ENCODE measurements at regions not wholly inside any gene's neighbourhood (a gene's known extent, or its start where the extent isn't known, plus 50 kb on each side); places are given as distances from the start of the nearest gene placed in this dataset.
A peak's percentile ranks its signal among the peaks of the same experiment; 100 is the strongest.

DNA sequence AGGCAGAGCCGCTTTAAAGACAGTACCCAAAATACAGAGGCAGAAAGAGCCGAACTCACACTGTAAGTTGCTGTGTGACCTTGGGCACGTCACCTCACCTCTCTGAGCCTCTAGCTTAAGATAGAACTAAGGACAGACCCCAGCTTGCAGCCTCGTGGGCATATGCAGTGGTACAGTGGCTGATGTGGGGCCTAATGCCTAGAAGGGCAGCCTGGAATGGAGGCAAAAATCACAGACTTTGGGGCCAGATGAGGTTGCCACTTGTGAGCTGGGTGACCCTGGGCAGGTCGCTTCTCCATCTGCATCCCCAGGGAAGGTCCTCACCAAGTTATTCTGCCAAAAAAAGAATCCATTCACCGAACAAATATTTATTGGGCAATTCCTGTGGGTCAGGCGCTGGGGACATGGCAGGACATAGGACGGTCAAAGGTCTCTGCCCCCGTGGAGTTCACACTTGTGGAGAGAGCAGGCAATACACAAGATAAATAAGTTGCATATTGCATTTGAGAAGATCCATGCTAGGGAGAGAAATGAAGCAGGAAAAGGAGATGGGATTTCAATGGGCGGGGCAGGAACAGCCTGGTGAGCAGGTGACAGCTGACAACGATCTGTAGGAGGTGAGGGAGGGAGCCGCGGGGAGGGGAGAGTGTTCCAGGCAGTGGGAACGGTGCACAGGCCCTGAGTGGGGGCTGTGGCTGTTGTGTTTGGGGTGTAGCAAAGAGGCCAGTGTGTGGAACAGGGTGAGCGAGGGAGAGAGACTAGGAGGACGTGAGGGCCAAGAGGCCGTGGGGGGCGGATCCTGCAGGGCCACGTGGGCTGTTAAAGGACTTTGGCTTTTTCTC, 115.2 kb downstream of the CEBPB start:
- no peak for DNase-seq
- Mint-ChIP-seq H3K36me3 (no peaks in the 10 kb centered on the region), H3K27ac (peak overlapping the region in 1 of 10 donors; percentile 2), H3K27me3 (peaks cover 0 to 2% (median 0%) of the 10 kb centered on the region in 5 donors), H3K4me1 (peaks cover 0 to 6% (median under 1%) of the 10 kb centered on the region in 4 donors), H3K4me3 (no peak overlapping the region), H3K9me3 (no peaks in the 10 kb centered on the region)
- no peak for ATAC-seq
- POLR2A ChIA-PET: no interaction called here

GRCh38 chr20:50306478-50307423, 116.1 kb downstream of the CEBPB start:
- no peak for ATAC-seq
- POLR2A ChIA-PET: no interaction called here
- Mint-ChIP-seq H3K4me1 (peaks cover 0 to 6% (median under 1%) of the 10 kb centered on the region in 4 donors), H3K4me3 (no peak overlapping the region), H3K9me3 (no peaks in the 10 kb centered on the region), H3K36me3 (no peaks in the 10 kb centered on the region), H3K27me3 (peaks cover 0 to 2% (median 0%) of the 10 kb centered on the region in 5 donors), H3K27ac (peak overlapping the region in 1 of 10 donors; percentile 41)
- DNase-seq: no peak

- Mint-ChIP-seq H3K9me3 (no peaks in the 10 kb centered on the region), H3K4me1 (peaks cover 0 to 6% (median under 1%) of the 10 kb centered on the region in 4 donors), H3K4me3 (no peak overlapping the region), H3K27ac (peak overlapping the region in 1 of 10 donors; percentile 6), H3K27me3 (peaks cover 0 to 3% (median 2%) of the 10 kb centered on the region in 5 donors), H3K36me3 (no peaks in the 10 kb centered on the region)
- POLR2A ChIA-PET: no interaction called here
- ATAC-seq (no peak), DNase-seq (no peak)
These were observed 117.5 kb downstream of the CEBPB start for GRCh38 chr20:50308166-50308512.

DNA sequence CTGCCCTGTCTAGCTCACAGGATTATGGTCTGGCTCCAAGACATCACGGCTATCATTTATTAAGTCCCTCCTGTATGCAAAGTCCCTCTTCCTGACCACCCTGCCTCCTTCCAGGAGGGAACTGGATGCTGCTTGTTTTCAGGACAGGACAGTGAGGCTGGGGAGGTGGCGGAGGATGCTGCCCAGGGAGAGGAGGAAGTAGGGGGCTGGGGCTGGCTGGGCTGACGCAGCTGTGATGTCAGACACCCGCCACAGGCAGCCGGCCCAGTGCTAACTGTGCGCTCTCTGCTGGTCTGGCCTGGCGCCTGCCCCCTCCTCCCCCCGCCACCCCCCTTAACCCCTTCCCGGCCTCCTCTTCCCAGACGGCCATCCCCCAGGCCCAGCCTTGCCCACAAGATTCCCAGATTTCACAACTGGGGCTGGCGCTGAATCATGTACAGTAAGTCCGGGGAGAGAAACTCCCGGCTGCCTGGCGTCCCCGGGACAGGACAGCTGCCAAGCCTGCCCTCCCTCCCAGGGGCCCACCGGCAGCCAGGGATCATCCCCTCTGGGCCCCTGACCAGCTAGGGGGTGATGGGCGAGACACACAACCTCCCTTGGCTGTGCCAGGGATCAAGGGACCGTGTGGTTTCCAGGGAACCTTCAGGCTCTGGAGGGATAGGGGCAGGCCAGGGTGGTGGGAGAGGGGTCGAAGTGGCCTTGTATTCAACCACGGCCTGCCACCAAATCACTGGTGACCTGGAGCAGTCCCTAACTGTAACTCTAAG, 118.1 kb downstream of the CEBPB start:
- no peak for ATAC-seq
- POLR2A ChIA-PET: no interaction called here
- Mint-ChIP-seq H3K9me3 (no peaks in the 10 kb centered on the region), H3K27ac (peak overlapping the region in 1 of 10 donors; percentile 6), H3K4me3 (no peak overlapping the region), H3K36me3 (no peaks in the 10 kb centered on the region), H3K27me3 (peaks cover 0 to 8% (median 3%) of the 10 kb centered on the region in 5 donors), H3K4me1 (peaks cover 0 to 6% (median under 1%) of the 10 kb centered on the region in 4 donors)
- no peak for DNase-seq

DNA sequence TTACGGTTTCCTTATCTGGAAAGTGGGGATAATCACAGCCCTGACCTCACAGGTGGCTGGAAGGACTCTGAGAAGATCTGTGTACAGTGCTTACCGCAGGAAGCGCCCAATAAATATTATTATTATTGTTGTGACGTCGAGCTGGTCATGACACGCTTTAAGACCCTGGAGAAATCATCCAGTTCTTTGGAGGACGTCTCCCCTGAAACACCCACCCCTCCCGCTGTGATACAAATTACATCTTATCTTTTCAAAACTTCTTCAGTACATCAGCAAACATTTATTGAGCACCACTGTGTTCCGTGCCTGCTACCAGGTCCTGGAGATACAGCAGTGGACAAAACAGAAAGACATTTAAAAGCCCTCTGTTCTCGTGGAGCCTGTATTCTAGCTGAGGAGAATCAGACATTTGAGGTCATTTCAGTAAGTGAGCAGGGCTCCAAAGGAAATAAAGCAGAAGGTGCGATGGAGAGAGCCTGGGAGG, 118.7 kb downstream of the CEBPB start:
- Mint-ChIP-seq H3K27me3 (peaks cover 0 to 8% (median 3%) of the 10 kb centered on the region in 5 donors), H3K9me3 (no peaks in the 10 kb centered on the region), H3K36me3 (no peaks in the 10 kb centered on the region), H3K4me3 (no peak overlapping the region), H3K27ac (no peak overlapping the region), H3K4me1 (peaks cover 0 to 6% (median under 1%) of the 10 kb centered on the region in 4 donors)
- POLR2A ChIA-PET: no interaction called here
- ATAC-seq: no peak
- no peak for DNase-seq

- Mint-ChIP-seq H3K36me3 (no peaks in the 10 kb centered on the region), H3K27me3 (peaks cover 0 to 8% (median 3%) of the 10 kb centered on the region in 5 donors), H3K9me3 (peaks cover 0 to 2% (median 0%) of the 10 kb centered on the region in 9 donors), H3K4me1 (peaks cover 0 to 6% (median under 1%) of the 10 kb centered on the region in 4 donors), H3K27ac (peak overlapping the region in 1 of 10 donors; percentile 29), H3K4me3 (no peak overlapping the region)
- POLR2A ChIA-PET: no interaction called here
- DNase-seq (no peak), ATAC-seq (no peak)
These were observed 119.4 kb downstream of the CEBPB start for GRCh38 chr20:50309764-50310672.

GRCh38 chr20:50310673-50311051, 120.0 kb downstream of the CEBPB start:
- Mint-ChIP-seq H3K36me3 (no peaks in the 10 kb centered on the region), H3K9me3 (peaks cover 0 to 3% (median 0%) of the 10 kb centered on the region in 9 donors), H3K4me3 (no peak overlapping the region), H3K4me1 (peaks cover 0 to 6% (median 0%) of the 10 kb centered on the region in 4 donors), H3K27me3 (peaks cover 0 to 8% (median 3%) of the 10 kb centered on the region in 5 donors), H3K27ac (no peak overlapping the region)
- ATAC-seq: no peak
- DNase-seq: no peak
- POLR2A ChIA-PET: no interaction called here

DNA sequence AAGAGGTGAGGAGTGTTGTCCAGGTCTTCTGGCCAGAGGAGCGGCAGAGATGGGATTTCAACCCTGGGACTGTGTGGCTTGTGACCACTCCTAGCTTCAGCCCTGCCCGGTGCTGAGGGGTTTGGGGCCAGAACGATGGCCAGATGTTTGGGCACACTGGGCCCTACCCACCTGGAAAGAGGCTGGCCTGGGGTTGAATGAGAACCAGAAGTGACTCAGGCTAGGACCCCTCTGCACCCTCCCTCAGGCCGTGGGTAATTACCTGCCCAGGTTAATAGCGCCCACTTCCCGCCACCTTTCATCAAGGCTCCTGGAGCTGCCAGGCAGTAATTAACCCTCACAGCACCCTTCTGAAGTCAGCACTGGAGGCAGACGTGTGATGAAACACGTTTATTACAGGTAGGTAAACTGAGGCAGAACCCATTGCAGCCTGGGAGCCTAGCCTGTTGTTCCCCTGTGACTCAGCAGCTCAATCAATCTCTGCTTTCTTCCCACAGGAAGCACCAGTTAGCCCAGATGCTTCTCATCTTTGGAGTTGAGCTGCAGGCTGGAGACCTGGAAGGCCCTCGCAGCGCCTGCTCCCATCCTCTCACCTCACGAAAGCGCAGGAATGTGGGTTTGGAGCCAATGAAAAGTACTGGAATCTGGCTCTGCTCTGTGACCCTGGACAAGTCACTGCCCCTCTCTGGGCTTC, 120.8 kb downstream of the CEBPB start:
- no peak for DNase-seq
- peaks cover 2 to 8% (median 4%) of the 10 kb centered on the region in 5 donors for H3K27me3 Mint-ChIP-seq
- H3K27ac Mint-ChIP-seq: peak overlapping the region in 1 of 10 donors; percentile 68
- H3K4me3 Mint-ChIP-seq: no peak overlapping the region
- POLR2A ChIA-PET: no interaction called here
- H3K36me3 Mint-ChIP-seq: no peaks in the 10 kb centered on the region
- peaks cover 0 to 3% (median 0%) of the 10 kb centered on the region in 9 donors for H3K9me3 Mint-ChIP-seq
- H3K4me1 Mint-ChIP-seq: peaks cover 0 to 6% (median 0%) of the 10 kb centered on the region in 4 donors
- ATAC-seq: no peak

- peaks cover 0 to 3% (median 0%) of the 10 kb centered on the region in 9 donors for H3K9me3 Mint-ChIP-seq
- ATAC-seq: no peak
- H3K36me3 Mint-ChIP-seq: no peaks in the 10 kb centered on the region
- H3K4me1 Mint-ChIP-seq: peaks cover 0 to 6% (median 0%) of the 10 kb centered on the region in 4 donors
- POLR2A ChIA-PET: interaction anchor here (0.7 kb wide), 1 partner anchor 28 kb away, joined by 3 read pairs; no protein-coding TSS in a partner anchor
- no peak for DNase-seq
- peak overlapping the region in 1 of 10 donors; percentile 68 for H3K27ac Mint-ChIP-seq
- peaks cover 4 to 14% (median 8%) of the 10 kb centered on the region in 5 donors for H3K27me3 Mint-ChIP-seq
- no peak overlapping the region for H3K4me3 Mint-ChIP-seq
These were observed 121.5 kb downstream of the CEBPB start for GRCh38 chr20:50312002-50312681.

- DNase-seq: no peak
- H3K27ac Mint-ChIP-seq: no peak overlapping the region
- no peak overlapping the region for H3K4me3 Mint-ChIP-seq
- no peak for ATAC-seq
- peaks cover 4 to 21% (median 10%) of the 10 kb centered on the region in 5 donors for H3K27me3 Mint-ChIP-seq
- H3K9me3 Mint-ChIP-seq: peaks cover 0 to 3% (median 0%) of the 10 kb centered on the region in 9 donors
- H3K36me3 Mint-ChIP-seq: no peaks in the 10 kb centered on the region
- POLR2A ChIA-PET: interaction anchor here (0.7 kb wide), 1 partner anchor 27 kb away, joined by 3 read pairs; no protein-coding TSS in a partner anchor
- H3K4me1 Mint-ChIP-seq: peaks cover 0 to 7% (median 0%) of the 10 kb centered on the region in 4 donors
These were observed 122.3 kb downstream of the CEBPB start for GRCh38 chr20:50312682-50313521.
